ENCODE measurements at regions not wholly inside any gene's neighbourhood (a gene's known extent, or its start where the extent isn't known, plus 50 kb on each side); places are given as distances from the start of the nearest gene placed in this dataset.

- no TSS peak for BruUV-seq (replicated peaks)
- no peaks in the 10 kb centered on the region for H3K79me2 ChIP-seq (ENCODE audit: insufficient read depth, low read depth, low read length)
- H3K4me2 ChIP-seq (ENCODE audit: low read length), result no peak overlapping the region
- H2AFZ ChIP-seq (ENCODE audit: low read length), result no peak overlapping the region
- no peak overlapping the region for H3K27ac ChIP-seq (ENCODE audit: low read depth, low read length, poor library complexity, severe bottlenecking)
- intact Hi-C loops (cut with micrococcal nuclease; ENCODE audit: unreplicated experiment), result loop anchor here (2.0 kb wide), 1 partner anchor 1030 kb away; no protein-coding TSS in a partner anchor
- POLR2A ChIA-PET, result no interaction called here
- no peaks in the 10 kb centered on the region for H3K36me3 ChIP-seq (ENCODE audit: insufficient read depth, low read length)
- TF ChIP-seq CTCF (conservative IDR thresholded peaks at IDR 0.05; ENCODE audit: low read length) (no peak), EZH2phosphoT487 (IDR thresholded peaks at IDR 0.05; ENCODE audit: borderline replicate concordance, low read depth, low read length) (no peak)
- H3K9me3 ChIP-seq (ENCODE audit: low read length), result no peaks in the 10 kb centered on the region
- CTCF ChIA-PET (ENCODE audit: unreplicated experiment), result no interaction called here
- H3K9me2 ChIP-seq (ENCODE audit: insufficient read depth, low read length), result no peaks in the 10 kb centered on the region
- no peaks in the 10 kb centered on the region for H3K4me1 ChIP-seq (ENCODE audit: insufficient read depth, low read length, poor library complexity, severe bottlenecking)
- no peaks in the 10 kb centered on the region for H4K20me1 ChIP-seq (ENCODE audit: insufficient read depth, low read length)
- DNase-seq (ENCODE audit: low spot score), result no peak
- no peak overlapping the region for H3K4me3 ChIP-seq (ENCODE audit: low read depth, low read length, poor library complexity, severe bottlenecking)
Measured at GRCh38 chr2:217712431-217712830, 290.4 kb downstream of the TNS1 start.

GRCh38 chr2:217711188-217711587 is 291.6 kb downstream of the TNS1 start:
- no peaks in the 10 kb centered on the region for H3K9me3 ChIP-seq (ENCODE audit: low read length)
- intact Hi-C loops (cut with micrococcal nuclease; ENCODE audit: unreplicated experiment), result no loop called here
- no peaks in the 10 kb centered on the region for H4K20me1 ChIP-seq (ENCODE audit: insufficient read depth, low read length)
- H3K4me1 ChIP-seq (ENCODE audit: insufficient read depth, low read length, poor library complexity, severe bottlenecking), result no peaks in the 10 kb centered on the region
- no peak overlapping the region for H3K4me2 ChIP-seq (ENCODE audit: low read length)
- BruUV-seq (replicated peaks), result no TSS peak
- no peak overlapping the region for H2AFZ ChIP-seq (ENCODE audit: low read length)
- no peaks in the 10 kb centered on the region for H3K9me2 ChIP-seq (ENCODE audit: insufficient read depth, low read length)
- ChIA-PET CTCF (ENCODE audit: unreplicated experiment) (no interaction called here), POLR2A (no interaction called here)
- no peaks in the 10 kb centered on the region for H3K36me3 ChIP-seq (ENCODE audit: insufficient read depth, low read length)
- no peak overlapping the region for H3K27ac ChIP-seq (ENCODE audit: low read depth, low read length, poor library complexity, severe bottlenecking)
- no peak for DNase-seq (ENCODE audit: low spot score)
- H3K79me2 ChIP-seq (ENCODE audit: insufficient read depth, low read depth, low read length), result no peaks in the 10 kb centered on the region
- TF ChIP-seq EZH2phosphoT487 (IDR thresholded peaks at IDR 0.05; ENCODE audit: borderline replicate concordance, low read depth, low read length) (no peak), CTCF (conservative IDR thresholded peaks at IDR 0.05; ENCODE audit: low read length) (no peak)
- H3K4me3 ChIP-seq (ENCODE audit: low read depth, low read length, poor library complexity, severe bottlenecking), result no peak overlapping the region

GRCh38 chr2:217710211-217710765 is 292.5 kb downstream of the TNS1 start:
- Histone ChIP-seq H3K27ac (ENCODE audit: low read depth, low read length, poor library complexity, severe bottlenecking) (no peak overlapping the region), H3K4me3 (ENCODE audit: low read depth, low read length, poor library complexity, severe bottlenecking) (no peak overlapping the region), H4K20me1 (ENCODE audit: insufficient read depth, low read length) (no peaks in the 10 kb centered on the region), H3K9me2 (ENCODE audit: insufficient read depth, low read length) (no peaks in the 10 kb centered on the region), H3K4me1 (ENCODE audit: insufficient read depth, low read length, poor library complexity, severe bottlenecking) (no peaks in the 10 kb centered on the region), H3K9me3 (ENCODE audit: low read length) (no peaks in the 10 kb centered on the region), H2AFZ (ENCODE audit: low read length) (no peak overlapping the region), H3K4me2 (ENCODE audit: low read length) (no peak overlapping the region), H3K36me3 (ENCODE audit: insufficient read depth, low read length) (no peaks in the 10 kb centered on the region), H3K79me2 (ENCODE audit: insufficient read depth, low read depth, low read length) (no peaks in the 10 kb centered on the region)
- POLR2A ChIA-PET, result interaction anchor here (0.8 kb wide), 1 partner anchor 114 kb away, joined by 3 read pairs; no protein-coding TSS in a partner anchor
- no TSS peak for BruUV-seq (replicated peaks)
- intact Hi-C loops (cut with micrococcal nuclease; ENCODE audit: unreplicated experiment), result no loop called here
- DNase-seq (ENCODE audit: low spot score), result no peak
- TF ChIP-seq EZH2phosphoT487 (IDR thresholded peaks at IDR 0.05; ENCODE audit: borderline replicate concordance, low read depth, low read length) (no peak), CTCF (conservative IDR thresholded peaks at IDR 0.05; ENCODE audit: low read length) (no peak)
- CTCF ChIA-PET (ENCODE audit: unreplicated experiment), result interaction anchor here (0.6 kb wide), 1 partner anchor 940 kb away, joined by 3 read pairs; no protein-coding TSS in a partner anchor
